HG02885 (cell line): ENCODE measurements at regions not wholly inside any gene's neighbourhood (a gene's known extent, or its start where the extent isn't known, plus 50 kb on each side); places are given as distances from the start of the nearest gene placed in this dataset.

Experiments
- ATAC-seq: cut with Tn5 transposase; IDR thresholded peaks from one replicate; pipeline ENCODE4 v1.9.1; 2021; ENCODE audit warnings: mild to moderate bottlenecking; ENCODE audit not compliant: unreplicated experiment, poor library complexity

- ATAC-seq = no peak
Measured at GRCh38 chr2:74756356-74756890, 77.5 kb upstream of the HK2 start.

- ATAC-seq = no peak
Measured at GRCh38 chr2:74759986-74760385, 73.9 kb upstream of the HK2 start.

- no peak for ATAC-seq
Measured at GRCh38 chr2:74760875-74761630, 72.9 kb upstream of the HK2 start.

GRCh38 chr2:74762789-74763188, 71.1 kb upstream of the HK2 start:
- ATAC-seq = no peak

GRCh38 chr2:74763962-74764428, 69.9 kb upstream of the HK2 start:
- ATAC-seq = peak; percentile 12

GRCh38 chr2:74764429-74765272, 69.3 kb upstream of the HK2 start:
- ATAC-seq = peak; percentile 56

- no peak for ATAC-seq
Measured at GRCh38 chr2:74766780-74767179, 67.1 kb upstream of the HK2 start.

GRCh38 chr2:74767618-74768017, 66.3 kb upstream of the HK2 start:
- no peak for ATAC-seq

GRCh38 chr2:74768401-74768914, 65.5 kb upstream of the HK2 start:
- ATAC-seq = no peak

- no peak for ATAC-seq
Measured at GRCh38 chr2:74772046-74772445, 61.9 kb upstream of the HK2 start.

GRCh38 chr2:74777161-74777900, 56.6 kb upstream of the HK2 start:
- peak; percentile 89 for ATAC-seq

GRCh38 chr2:74778381-74779264, 55.3 kb upstream of the HK2 start:
- ATAC-seq = no peak

GRCh38 chr2:74779265-74779558, 54.7 kb upstream of the HK2 start:
- ATAC-seq = no peak

GRCh38 chr2:74779587-74780135, 54.3 kb upstream of the HK2 start:
- ATAC-seq = no peak
